HepG2 (cell line): ENCODE measurements at regions not wholly inside any gene's neighbourhood (a gene's known extent, or its start where the extent isn't known, plus 50 kb on each side); places are given as distances from the start of the nearest gene placed in this dataset.

Source experiments
- ATAC-seq: fragments of 200-7000 bp; cut with Tn5 transposase; 3 replicates; pipeline ENCODE4 v1.9.1; 2020; ENCODE audit warnings: mild to moderate bottlenecking, moderate library complexity
- BruUV-seq: library from RNA; stranded (reverse); fragments of 400-500 nt; replicated peaks from 2 replicates; lab custom pipeline; 2021; lab: Mats Ljungman, UMichigan
- CTCF ChIA-PET: fragments of 300-600 bp; formaldehyde crosslinking; extraction: SDS; loops from one replicate; lab custom pipeline; 2021; ENCODE audit warnings: low total read pairs, inconsistent platforms, low intra/inter-chr PET ratio; lab: Yijun Ruan, JAX
- POLR2A ChIA-PET: fragments of 350-600 bp; sonication (Branson Sonifier 250); formaldehyde crosslinking; loops from one replicate; lab custom pipeline; 2020; ENCODE audit warnings: antibody characterized with exemption, inconsistent platforms; lab: Yijun Ruan, JAX
- DNase-seq: peaks from one replicate; pipeline ENCODE4 v3.0.0-alpha.2; 2015; ENCODE audit warnings: low spot score
- FAIRE-seq: peaks from 3 replicates; lab custom pipeline; 2011; peaks lifted over from hg19 to GRCh38; lab: Jason Lieb, UNC
- H2AFZ ChIP-seq: one replicate; pipeline ENCODE4 v1.6.1; 2011; ENCODE audit warnings: low read length, inconsistent platforms
- H3K27ac ChIP-seq: fragments of 300-600 bp; 3 replicates; pipeline ENCODE4 v1.8.0; 2011; ENCODE audit warnings: mixed run types, mild to moderate bottlenecking, mixed read lengths, low read length, inconsistent platforms; ENCODE audit not compliant: insufficient read depth; ENCODE audit errors: extremely low read length
- H3K27me3 ChIP-seq, 2 experiments: fragments of 200-600 bp in 1 of 2; 2 replicates in 1 of 2; 3 replicates in 1 of 2; pipeline versions ENCODE4 v1.6.0 to v1.8.0; 2011; ENCODE audit warnings: low read length in 2 of 2, mild to moderate bottlenecking in 2 of 2, moderate library complexity in 2 of 2, inconsistent platforms in 1 of 2; ENCODE audit not compliant: insufficient read depth in 2 of 2, control insufficient read depth in 1 of 2
- H3K36me3 ChIP-seq, 2 experiments: fragments of 200-600 bp in 1 of 2; replicated peaks in 1 of 2; 2 replicates in 1 of 2; 3 replicates in 1 of 2; pipeline versions ENCODE4 v1.5.1 to v1.8.0; 2011; ENCODE audit warnings: low read length in 2 of 2, inconsistent platforms in 1 of 2; ENCODE audit not compliant: insufficient read depth in 2 of 2, control insufficient read depth in 1 of 2
- H3K4me1 ChIP-seq: 2 replicates; pipeline ENCODE4 v1.5.1; 2012; ENCODE audit warnings: low read length, inconsistent platforms; ENCODE audit not compliant: insufficient read depth
- H3K4me2 ChIP-seq: 2 replicates; pipeline ENCODE4 v1.6.0; 2011; ENCODE audit warnings: low read depth, low read length, inconsistent platforms
- H3K4me3 ChIP-seq, 3 experiments: fragments of 200-600 bp in 1 of 3; sonication (generic), shearing (Covaris generic) in 1 of 3; replicated peaks in 1 of 3; 2 replicates each; pipeline ENCODE4 v1.5.1; 2011 to 2016; ENCODE audit warnings: low read length in 3 of 3, inconsistent platforms in 2 of 3, low read depth in 2 of 3, mild to moderate bottlenecking in 2 of 3, control low read depth in 1 of 3, mixed read lengths in 1 of 3; ENCODE audit not compliant: insufficient read depth in 1 of 3
- H3K79me2 ChIP-seq: one replicate; pipeline ENCODE4 v1.6.1; 2011; ENCODE audit warnings: low read length, inconsistent platforms; ENCODE audit not compliant: insufficient read depth
- H3K9ac ChIP-seq: 2 replicates; pipeline ENCODE4 v1.6.0; 2011; ENCODE audit warnings: mild to moderate bottlenecking, low read depth, low read length, inconsistent platforms; ENCODE audit not compliant: insufficient read depth
- H3K9me3 ChIP-seq: 2 replicates; pipeline ENCODE4 v1.5.1; 2012; ENCODE audit warnings: mild to moderate bottlenecking, low read length
- H4K20me1 ChIP-seq: 2 replicates; pipeline ENCODE4 v1.6.0; 2011; ENCODE audit warnings: inconsistent platforms, mild to moderate bottlenecking, low read length, moderate library complexity; ENCODE audit not compliant: insufficient read depth
- DNMT1 ChIP-seq: sonication (generic); formaldehyde crosslinking; IDR thresholded peaks from 2 replicates; pipeline ENCODE4 v1.5.1; 2020; ENCODE audit warnings: mild to moderate bottlenecking, missing genetic modification reagents
- ESRRA ChIP-seq: sonication (generic); formaldehyde crosslinking; IDR thresholded peaks from 2 replicates; pipeline ENCODE4 v1.5.1; 2020; ENCODE audit warnings: mild to moderate bottlenecking, low read depth, missing genetic modification reagents
- MBD4 ChIP-seq: IDR thresholded peaks from 2 replicates; pipeline ENCODE4 v1.6.1; 2012; ENCODE audit warnings: low read length, inconsistent platforms, borderline replicate concordance
- MLLT10 ChIP-seq: sonication (generic); formaldehyde crosslinking; IDR thresholded peaks from 2 replicates; pipeline ENCODE4 v1.4.0; 2020; ENCODE audit warnings: missing genetic modification reagents
- RBFOX2 ChIP-seq: fragments of 200-400 bp; formaldehyde crosslinking; IDR thresholded peaks from 2 replicates; pipeline ENCODE4 v1.6.1; 2017; ENCODE audit warnings: low read depth, mild to moderate bottlenecking, low read length
- SCMH1 ChIP-seq: sonication (generic); formaldehyde crosslinking; IDR thresholded peaks from 2 replicates; pipeline ENCODE4 v1.9.0; 2021; ENCODE audit warnings: missing genetic modification reagents, mild to moderate bottlenecking, borderline replicate concordance
- SRF ChIP-seq: IDR thresholded peaks from 2 replicates; pipeline ENCODE4 v1.6.1; 2011; ENCODE audit warnings: mild to moderate bottlenecking, low read depth, low read length, moderate library complexity
- TBX2 ChIP-seq: sonication (generic); formaldehyde crosslinking; IDR thresholded peaks from 2 replicates; pipeline ENCODE4 v1.5.0; 2020; ENCODE audit warnings: missing genetic modification reagents, mild to moderate bottlenecking, borderline replicate concordance
- TFDP2 ChIP-seq: sonication (generic); formaldehyde crosslinking; IDR thresholded peaks from 2 replicates; pipeline ENCODE4 v1.4.0; 2020; ENCODE audit warnings: missing genetic modification reagents
- ZNF274 ChIP-seq: sonication (generic); formaldehyde crosslinking; IDR thresholded peaks from 2 replicates; pipeline ENCODE4 v1.5.1; 2020; ENCODE audit warnings: mild to moderate bottlenecking, missing genetic modification reagents
- WGBS: methylation state at CpG from one replicate; pipeline ENCODE4 v1.1.6; 2017; ENCODE audit warnings: low lambda C conversion rate; 5-methylcytosine and 5-hydroxymethylcytosine counted together
- in situ Hi-C: cut with HindIII; loops from 2 replicates; pipeline ENCODE4 v1.10.0; 2017; ENCODE audit warnings: low pct_unique_long_range_greater_than_20kb; ENCODE audit not compliant: extremely low pct_ligation_motif_present
- intact Hi-C: fragments of 100-400 bp; cut with micrococcal nuclease; formaldehyde crosslinking; loops from one replicate; pipeline ENCODE4 v1.10.0; 2022; ENCODE audit not compliant: unreplicated experiment
- TF ChIP-seq, protein P1 (sequence below): sonication (generic); formaldehyde crosslinking; IDR thresholded peaks from 2 replicates; pipeline ENCODE4 v1.4.0; 2020; ENCODE audit warnings: missing genetic modification reagents, borderline replicate concordance

DNA sequence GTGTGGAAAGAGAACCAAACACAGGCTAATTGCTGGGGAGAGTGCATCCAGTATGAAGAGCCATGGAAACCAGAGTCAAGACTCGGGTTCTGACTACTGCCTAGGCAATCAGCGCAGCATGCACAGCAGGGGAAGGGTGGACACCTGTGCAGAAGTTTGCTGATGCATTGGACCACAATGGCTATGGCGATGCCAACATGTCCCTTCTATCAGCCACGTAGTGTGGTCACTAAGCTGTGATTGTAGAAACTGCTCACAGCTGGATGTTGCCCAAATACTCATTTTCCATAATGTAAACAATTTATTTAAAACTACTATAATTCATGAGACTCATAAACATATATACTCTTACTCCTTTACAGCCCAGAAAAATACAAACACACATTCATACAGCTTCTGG is 1718.2 kb downstream of the EFNB2 start:
- Histone ChIP-seq H3K4me1 (no peaks in the 10 kb centered on the region), H3K79me2 (no peaks in the 10 kb centered on the region), H3K9ac (no peak overlapping the region), H3K4me3 (no peak overlapping the region), H2AFZ (no peak overlapping the region), H3K9me3 (peaks cover 50% of the 10 kb centered on the region), H3K27me3 (no peaks in the 10 kb centered on the region), H3K27ac (no peak overlapping the region), H3K4me2 (no peak overlapping the region), H4K20me1 (no peaks in the 10 kb centered on the region), H3K36me3 (no peaks in the 10 kb centered on the region)
- DNase-seq (no peak), ATAC-seq (no peak), FAIRE-seq (no peak)
- in situ Hi-C loops, result no loop called here
- CTCF ChIA-PET, result no interaction called here
- no TSS peak for BruUV-seq
- intact Hi-C loops, result no loop called here
- TF ChIP-seq DNMT1 (CRISPR knock-in tag) (no peak), ESRRA (CRISPR knock-in tag) (no peak), SRF (no peak), TBX2 (CRISPR knock-in tag) (no peak), TFDP2 (no peak), SCMH1 (CRISPR knock-in tag) (no peak), MBD4 (no peak), MLLT10 (no peak), ZNF274 (no peak), RBFOX2 (no peak)
- TF ChIP-seq, protein P1, sequence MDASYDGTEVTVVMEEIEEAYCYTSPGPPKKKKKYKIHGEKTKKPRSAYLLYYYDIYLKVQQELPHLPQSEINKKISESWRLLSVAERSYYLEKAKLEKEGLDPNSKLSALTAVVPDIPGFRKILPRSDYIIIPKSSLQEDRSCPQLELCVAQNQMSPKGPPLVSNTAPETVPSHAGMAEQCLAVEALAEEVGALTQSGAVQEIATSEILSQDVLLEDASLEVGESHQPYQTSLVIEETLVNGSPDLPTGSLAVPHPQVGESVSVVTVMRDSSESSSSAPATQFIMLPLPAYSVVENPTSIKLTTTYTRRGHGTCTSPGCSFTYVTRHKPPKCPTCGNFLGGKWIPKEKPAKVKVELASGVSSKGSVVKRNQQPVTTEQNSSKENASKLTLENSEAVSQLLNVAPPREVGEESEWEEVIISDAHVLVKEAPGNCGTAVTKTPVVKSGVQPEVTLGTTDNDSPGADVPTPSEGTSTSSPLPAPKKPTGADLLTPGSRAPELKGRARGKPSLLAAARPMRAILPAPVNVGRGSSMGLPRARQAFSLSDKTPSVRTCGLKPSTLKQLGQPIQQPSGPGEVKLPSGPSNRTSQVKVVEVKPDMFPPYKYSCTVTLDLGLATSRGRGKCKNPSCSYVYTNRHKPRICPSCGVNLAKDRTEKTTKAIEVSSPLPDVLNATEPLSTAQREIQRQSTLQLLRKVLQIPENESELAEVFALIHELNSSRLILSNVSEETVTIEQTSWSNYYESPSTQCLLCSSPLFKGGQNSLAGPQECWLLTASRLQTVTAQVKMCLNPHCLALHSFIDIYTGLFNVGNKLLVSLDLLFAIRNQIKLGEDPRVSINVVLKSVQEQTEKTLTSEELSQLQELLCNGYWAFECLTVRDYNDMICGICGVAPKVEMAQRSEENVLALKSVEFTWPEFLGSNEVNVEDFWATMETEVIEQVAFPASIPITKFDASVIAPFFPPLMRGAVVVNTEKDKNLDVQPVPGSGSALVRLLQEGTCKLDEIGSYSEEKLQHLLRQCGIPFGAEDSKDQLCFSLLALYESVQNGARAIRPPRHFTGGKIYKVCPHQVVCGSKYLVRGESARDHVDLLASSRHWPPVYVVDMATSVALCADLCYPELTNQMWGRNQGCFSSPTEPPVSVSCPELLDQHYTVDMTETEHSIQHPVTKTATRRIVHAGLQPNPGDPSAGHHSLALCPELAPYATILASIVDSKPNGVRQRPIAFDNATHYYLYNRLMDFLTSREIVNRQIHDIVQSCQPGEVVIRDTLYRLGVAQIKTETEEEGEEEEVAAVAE (CRISPR knock-in tag), result no peak
- POLR2A ChIA-PET, result no interaction called here
- 0% methylated on average over 1 of the region's 4 CpGs for WGBS
